HCT116 (cell line): ENCODE measurements at regions not wholly inside any gene's neighbourhood (a gene's known extent, or its start where the extent isn't known, plus 50 kb on each side); places are given as distances from the start of the nearest gene placed in this dataset.

Experiments
- ATAC-seq: fragments of 200-7000 bp; cut with Tn5 transposase; 2 replicates; pipeline ENCODE4 v1.9.1; 2020; ENCODE audit warnings: mild to moderate bottlenecking, moderate library complexity
- BruUV-seq: library from RNA; stranded (reverse); fragments of 400-500 nt; replicated peaks from 2 replicates; lab custom pipeline; 2021; lab: Mats Ljungman, UMichigan
- CTCF ChIA-PET: fragments of 300-600 bp; sonication (Branson Sonifier 250); formaldehyde crosslinking; loops from one replicate; lab custom pipeline; 2021; ENCODE audit warnings: antibody characterized with exemption; lab: Charles Lee
- POLR2A ChIA-PET: fragments of 300-600, 350-600 bp; sonication (Branson Sonifier 250); formaldehyde crosslinking; loops from one replicate; lab custom pipeline; 2021; ENCODE audit warnings: antibody characterized with exemption; lab: Charles Lee
- RAD21 ChIA-PET, 2 experiments: fragments of 300-600 bp; sonication (Branson Sonifier 250); formaldehyde crosslinking; loops; one replicate each; lab custom pipeline; 2023; ENCODE audit warnings: low total read pairs in 2 of 2; ENCODE audit not compliant: uncharacterized antibody in 2 of 2, unreplicated experiment in 2 of 2, low non-redundant PET in 1 of 2; lab: Charles Lee
- DNase-seq: peaks from one replicate; pipeline ENCODE4 v3.0.0-alpha.2; 2010; ENCODE audit warnings: low read depth, low spot score
- H2AFZ ChIP-seq: fragments of 200-600 bp; shearing (Covaris generic), sonication (generic); 2 replicates; pipeline ENCODE4 v1.6.1; 2017; ENCODE audit warnings: low read depth, mixed run types, mixed read lengths, antibody characterized with exemption, low read length; ENCODE audit not compliant: poor library complexity, severe bottlenecking
- H3K27ac ChIP-seq: 2 replicates; pipeline ENCODE4 v1.5.1; 2012; ENCODE audit warnings: low read depth, low read length
- H3K27me3 ChIP-seq: fragments of 200-600 bp; sonication (generic); 2 replicates; pipeline ENCODE4 v1.6.1; 2016; ENCODE audit warnings: mixed run types, low read length, mixed read lengths; ENCODE audit not compliant: insufficient read depth
- H3K36me3 ChIP-seq, 2 experiments: fragments of 200-500 bp in 1 of 2; fragments of 200-600 bp in 1 of 2; sonication (Bioruptor generic) in 1 of 2; sonication (generic) in 1 of 2; 2 replicates each; pipeline versions ENCODE4 v1.5.1 to v1.6.1; 2014 to 2016; ENCODE audit warnings: low read length in 2 of 2, inconsistent platforms in 1 of 2, mixed read lengths in 1 of 2, mixed run types in 1 of 2; ENCODE audit not compliant: insufficient read depth in 2 of 2, control insufficient read depth in 1 of 2
- H3K4me1 ChIP-seq, 2 experiments: fragments of 200-600 bp in 1 of 2; sonication (generic) in 1 of 2; 2 replicates each; pipeline versions ENCODE4 v1.5.1 to v1.6.1; 2012 to 2017; ENCODE audit warnings: low read length in 2 of 2, inconsistent platforms in 1 of 2, mild to moderate bottlenecking in 1 of 2, mixed read lengths in 1 of 2, mixed run types in 1 of 2, moderate library complexity in 1 of 2; ENCODE audit not compliant: insufficient read depth in 2 of 2, control insufficient read depth in 1 of 2
- H3K4me2 ChIP-seq: fragments of 200-600 bp; sonication (generic); 2 replicates; pipeline ENCODE4 v1.6.1; 2017; ENCODE audit warnings: mixed run types, low read length, mixed read lengths
- H3K4me3 ChIP-seq, 2 experiments: fragments of 200-600 bp in 1 of 2; sonication (generic) in 1 of 2; replicated peaks in 1 of 2; 2 replicates each; pipeline ENCODE4 v1.5.1; 2011 to 2016; ENCODE audit warnings: low read length in 2 of 2, control low read depth in 1 of 2, low read depth in 1 of 2, mild to moderate bottlenecking in 1 of 2, mixed read lengths in 1 of 2, mixed run types in 1 of 2
- H3K79me2 ChIP-seq: fragments of 200-600 bp; sonication (generic); 2 replicates; pipeline ENCODE4 v1.6.1; 2017; ENCODE audit warnings: mild to moderate bottlenecking, mixed run types, low read length, moderate library complexity, mixed read lengths; ENCODE audit not compliant: insufficient read depth
- H3K9ac ChIP-seq: fragments of 200-600 bp; sonication (generic); 2 replicates; pipeline ENCODE4 v1.6.1; 2016; ENCODE audit warnings: low read length, mixed read lengths
- H3K9me2 ChIP-seq: fragments of 200-600 bp; sonication (generic), shearing (Covaris generic); 2 replicates; pipeline ENCODE4 v1.6.1; 2017; ENCODE audit warnings: mixed run types, mild to moderate bottlenecking, moderate library complexity; ENCODE audit not compliant: insufficient read depth
- H3K9me3 ChIP-seq, 2 experiments: fragments of 200-500 bp in 1 of 2; fragments of 200-600 bp in 1 of 2; sonication (Bioruptor generic) in 1 of 2; sonication (generic) in 1 of 2; 2 replicates each; pipeline ENCODE4 v1.6.1; 2014 to 2017; ENCODE audit warnings: low read length in 2 of 2, mixed read lengths in 2 of 2, inconsistent platforms in 1 of 2, low read depth in 1 of 2, mild to moderate bottlenecking in 1 of 2, mixed run types in 1 of 2, moderate library complexity in 1 of 2; ENCODE audit not compliant: control insufficient read depth in 1 of 2, insufficient read depth in 1 of 2
- H4K20me1 ChIP-seq: fragments of 200-600 bp; sonication (generic), shearing (Covaris generic); 2 replicates; pipeline ENCODE4 v1.6.1; 2017; ENCODE audit warnings: mixed run types, mild to moderate bottlenecking, moderate library complexity; ENCODE audit not compliant: insufficient read depth
- CBX3 ChIP-seq: IDR thresholded peaks from 2 replicates; pipeline ENCODE4 v1.6.1; 2012; ENCODE audit warnings: low read depth
- CTCF ChIP-seq, 3 experiments: fragments of 200-600 bp in 1 of 3; sonication (generic) in 1 of 3; IDR thresholded peaks in 2 of 3; conservative IDR thresholded peaks in 1 of 3; 2 replicates each; pipeline ENCODE4 v1.5.1; 2012 to 2017; ENCODE audit warnings: low read depth in 2 of 3, low read length in 2 of 3, antibody characterized with exemption in 1 of 3, borderline replicate concordance in 1 of 3, control low read depth in 1 of 3, mild to moderate bottlenecking in 1 of 3, mixed read lengths in 1 of 3, mixed run types in 1 of 3, moderate library complexity in 1 of 3; ENCODE audit not compliant: insufficient read depth in 1 of 3
- EGR1 ChIP-seq: IDR thresholded peaks from 2 replicates; pipeline ENCODE4 v1.6.1; 2012; ENCODE audit warnings: low read depth
- ELF1 ChIP-seq: IDR thresholded peaks from 2 replicates; pipeline ENCODE4 v1.6.1; 2012; ENCODE audit warnings: low read depth, borderline replicate concordance
- EZH2 ChIP-seq: fragments of 200-600 bp; sonication (generic); IDR thresholded peaks from 2 replicates; pipeline ENCODE4 v1.6.1; 2017; ENCODE audit warnings: antibody characterized with exemption, mixed run types
- EZH2phosphoT487 ChIP-seq: fragments of 200-600 bp; IDR thresholded peaks from 2 replicates; pipeline ENCODE4 v1.6.1; 2018; ENCODE audit warnings: antibody characterized with exemption, borderline replicate concordance
- FOSL1 ChIP-seq: IDR thresholded peaks from 2 replicates; pipeline ENCODE4 v1.6.1; 2012; ENCODE audit warnings: low read depth
- POLR2AphosphoS5 ChIP-seq: IDR thresholded peaks from 2 replicates; pipeline ENCODE4 v1.6.1; 2011; ENCODE audit warnings: mild to moderate bottlenecking, low read depth, low read length, moderate library complexity
- SP1 ChIP-seq: IDR thresholded peaks from 2 replicates; pipeline ENCODE4 v1.6.1; 2012; ENCODE audit warnings: low read depth
- TCF7L2 ChIP-seq: IDR thresholded peaks from 2 replicates; pipeline ENCODE4 v1.7.0; 2011; ENCODE audit warnings: borderline replicate concordance, inconsistent platforms; ENCODE audit not compliant: insufficient read depth, insufficient read length; ENCODE audit errors: extremely low read depth
- YY1 ChIP-seq: IDR thresholded peaks from 2 replicates; pipeline ENCODE4 v1.6.1; 2011; ENCODE audit warnings: low read length, low read depth, moderate library complexity, mild to moderate bottlenecking; ENCODE audit not compliant: insufficient replicate concordance; ENCODE audit errors: extremely low read depth
- ZFX ChIP-seq: fragments of 450-650 bp; IDR thresholded peaks from 2 replicates; pipeline ENCODE4 v1.6.1; 2017
- ZNF274 ChIP-seq: fragments of 200-500 bp; sonication (Bioruptor generic); IDR thresholded peaks from 2 replicates; pipeline ENCODE4 v1.6.1; 2014; ENCODE audit warnings: mild to moderate bottlenecking, low read depth, low read length, inconsistent platforms
- intact Hi-C: fragments of 100-400 bp; cut with micrococcal nuclease; formaldehyde crosslinking; loops from 2 replicates; pipeline ENCODE4 v1.10.0; 2022
- TF ChIP-seq, protein P1 (sequence below): IDR thresholded peaks from 2 replicates; pipeline ENCODE4 v1.6.1; 2012
- TF ChIP-seq, protein P2 (sequence below): IDR thresholded peaks from 2 replicates; pipeline ENCODE4 v1.6.1; 2012
- TF ChIP-seq, protein P3 (sequence below): IDR thresholded peaks from 2 replicates; pipeline ENCODE4 v1.6.1; 2011; ENCODE audit warnings: mild to moderate bottlenecking, low read length, moderate library complexity; ENCODE audit not compliant: insufficient replicate concordance; ENCODE audit errors: extremely low read depth

DNA sequence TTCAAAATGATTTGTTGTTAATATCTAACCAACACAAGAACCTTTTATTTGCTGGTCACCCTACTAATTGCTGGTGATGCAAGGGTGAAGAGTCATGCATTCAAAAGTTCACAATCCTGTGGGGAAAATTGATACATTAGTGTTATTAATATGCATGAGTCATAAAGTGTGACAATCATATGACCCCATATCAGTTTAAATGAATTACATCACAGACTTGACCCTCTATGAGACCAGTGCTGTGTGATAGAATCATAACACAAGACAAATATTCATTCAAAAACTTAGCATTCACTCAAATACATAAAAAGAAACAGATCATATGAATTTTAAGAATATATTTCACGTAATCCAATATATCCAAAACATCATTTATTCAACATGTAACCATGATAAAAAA, 304.6 kb upstream of the CDH12 start:
- Histone ChIP-seq H2AFZ (no peak overlapping the region), H3K9me2 (no peaks in the 10 kb centered on the region), H3K36me3 (no peaks in the 10 kb centered on the region), H3K27me3 (no peaks in the 10 kb centered on the region), H3K27ac (no peak overlapping the region), H3K4me1 (no peaks in the 10 kb centered on the region), H3K9ac (no peak overlapping the region), H4K20me1 (no peaks in the 10 kb centered on the region), H3K4me2 (no peak overlapping the region), H3K79me2 (no peaks in the 10 kb centered on the region), H3K9me3 (peaks cover 12 to 14% of the 10 kb centered on the region in 2 experiments; a peak in 2 of 4 replicates), H3K4me3 (no peak overlapping the region)
- ChIA-PET RAD21 (no interaction called here), CTCF (no interaction called here), POLR2A (no interaction called here)
- intact Hi-C loops, result no loop called here
- TF ChIP-seq, protein P1, sequence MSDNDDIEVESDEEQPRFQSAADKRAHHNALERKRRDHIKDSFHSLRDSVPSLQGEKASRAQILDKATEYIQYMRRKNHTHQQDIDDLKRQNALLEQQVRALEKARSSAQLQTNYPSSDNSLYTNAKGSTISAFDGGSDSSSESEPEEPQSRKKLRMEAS, result no peak
- TF ChIP-seq, protein P2, sequence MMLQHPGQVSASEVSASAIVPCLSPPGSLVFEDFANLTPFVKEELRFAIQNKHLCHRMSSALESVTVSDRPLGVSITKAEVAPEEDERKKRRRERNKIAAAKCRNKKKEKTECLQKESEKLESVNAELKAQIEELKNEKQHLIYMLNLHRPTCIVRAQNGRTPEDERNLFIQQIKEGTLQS, result no peak
- no peak for TF ChIP-seq EZH2phosphoT487
- no peak for TF ChIP-seq ELF1
- TF ChIP-seq ZFX, result no peak
- TF ChIP-seq CBX3, result no peak
- TF ChIP-seq YY1, result no peak
- no peak for TF ChIP-seq EZH2
- no peak for TF ChIP-seq FOSL1
- no peak for TF ChIP-seq SP1
- BruUV-seq, result no TSS peak
- ATAC-seq (no peak), DNase-seq (no peak)

- Histone ChIP-seq H3K27me3 (no peaks in the 10 kb centered on the region), H3K4me3 (no peak overlapping the region), H3K79me2 (no peaks in the 10 kb centered on the region), H3K9ac (no peak overlapping the region), H3K27ac (no peak overlapping the region), H2AFZ (no peak overlapping the region), H3K4me2 (no peak overlapping the region), H3K36me3 (no peaks in the 10 kb centered on the region), H3K4me1 (no peaks in the 10 kb centered on the region), H3K9me3 (peaks cover 12% of the 10 kb centered on the region in 2 experiments; a peak in 2 of 4 replicates), H3K9me2 (no peaks in the 10 kb centered on the region), H4K20me1 (no peaks in the 10 kb centered on the region)
- no peak for DNase-seq
- no peak for ATAC-seq
- ChIA-PET CTCF (no interaction called here), POLR2A (no interaction called here), RAD21 (no interaction called here)
- intact Hi-C loops, result no loop called here
- BruUV-seq, result no TSS peak
- TF ChIP-seq ELF1 (no peak), CBX3 (no peak), FOSL1 (no peak), EZH2phosphoT487 (no peak), TCF7L2 (no peak), ZNF274 (no peak), EGR1 (no peak), CTCF (IDR thresholded peaks at IDR 0.05 in 2 of 3, conservative IDR thresholded peaks at IDR 0.05 in 1 of 3; ENCODE audit: borderline replicate concordance in 1 of 3, insufficient read depth in 1 of 3, low read depth in 2 of 3, low read length in 2 of 3) (no peak), POLR2AphosphoS5 (no peak), EZH2 (no peak)
- TF ChIP-seq, protein P3, sequence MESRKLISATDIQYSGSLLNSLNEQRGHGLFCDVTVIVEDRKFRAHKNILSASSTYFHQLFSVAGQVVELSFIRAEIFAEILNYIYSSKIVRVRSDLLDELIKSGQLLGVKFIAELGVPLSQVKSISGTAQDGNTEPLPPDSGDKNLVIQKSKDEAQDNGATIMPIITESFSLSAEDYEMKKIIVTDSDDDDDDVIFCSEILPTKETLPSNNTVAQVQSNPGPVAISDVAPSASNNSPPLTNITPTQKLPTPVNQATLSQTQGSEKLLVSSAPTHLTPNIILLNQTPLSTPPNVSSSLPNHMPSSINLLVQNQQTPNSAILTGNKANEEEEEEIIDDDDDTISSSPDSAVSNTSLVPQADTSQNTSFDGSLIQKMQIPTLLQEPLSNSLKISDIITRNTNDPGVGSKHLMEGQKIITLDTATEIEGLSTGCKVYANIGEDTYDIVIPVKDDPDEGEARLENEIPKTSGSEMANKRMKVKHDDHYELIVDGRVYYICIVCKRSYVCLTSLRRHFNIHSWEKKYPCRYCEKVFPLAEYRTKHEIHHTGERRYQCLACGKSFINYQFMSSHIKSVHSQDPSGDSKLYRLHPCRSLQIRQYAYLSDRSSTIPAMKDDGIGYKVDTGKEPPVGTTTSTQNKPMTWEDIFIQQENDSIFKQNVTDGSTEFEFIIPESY, result no peak
- TF ChIP-seq, protein P1, result no peak
Observed at GRCh38 chr5:23157169-23157568, 304.0 kb upstream of the CDH12 start.
